RWPE2 (cell line): ENCODE measurements at regions not wholly inside any gene's neighbourhood (a gene's known extent, or its start where the extent isn't known, plus 50 kb on each side); places are given as distances from the start of the nearest gene placed in this dataset.

ENCODE experiments used
- ATAC-seq: fragments of 200-7000 bp; cut with Tn5 transposase; 3 replicates; pipeline ENCODE4 v1.9.1; 2021; ENCODE audit warnings: low read depth
- DNase-seq: peaks from one replicate; pipeline ENCODE4 v3.0.0-alpha.2; 2020; ENCODE audit warnings: low spot score
- H3K27ac ChIP-seq: fragments of 450-650 bp; 2 replicates; pipeline ENCODE4 v1.5.1; 2017; ENCODE audit warnings: mild to moderate bottlenecking; ENCODE audit not compliant: poor library complexity, severe bottlenecking
- H3K27me3 ChIP-seq: fragments of 250-450 bp; sonication (Bioruptor Pico); 2 replicates; pipeline ENCODE4 v1.5.1; 2021; ENCODE audit warnings: mild to moderate bottlenecking, moderate library complexity; ENCODE audit not compliant: insufficient read depth, poor library complexity, severe bottlenecking
- H3K36me3 ChIP-seq: fragments of 250-450 bp; sonication (Bioruptor Pico); 2 replicates; pipeline ENCODE4 v1.5.1; 2020; ENCODE audit warnings: low read depth, mild to moderate bottlenecking, moderate library complexity
- H3K4me1 ChIP-seq: fragments of 250-450 bp; sonication (Bioruptor Pico); 2 replicates; pipeline ENCODE4 v1.5.1; 2021; ENCODE audit warnings: mild to moderate bottlenecking, moderate library complexity; ENCODE audit not compliant: insufficient read depth, poor library complexity, severe bottlenecking
- H3K4me3 ChIP-seq: fragments of 250-450 bp; sonication (Bioruptor Pico); 2 replicates; pipeline ENCODE4 v1.5.1; 2021; ENCODE audit warnings: mild to moderate bottlenecking, moderate library complexity; ENCODE audit not compliant: severe bottlenecking
- H3K9me3 ChIP-seq: fragments of 250-450 bp; sonication (Bioruptor Pico); 2 replicates; pipeline ENCODE4 v1.5.1; 2021; ENCODE audit warnings: mild to moderate bottlenecking, moderate library complexity; ENCODE audit not compliant: severe bottlenecking
- CTCF ChIP-seq: fragments of 450-650 bp; IDR thresholded peaks from one replicate; pipeline ENCODE4 v1.5.1; 2017; ENCODE audit warnings: mild to moderate bottlenecking, moderate library complexity; ENCODE audit not compliant: poor library complexity, severe bottlenecking

DNA sequence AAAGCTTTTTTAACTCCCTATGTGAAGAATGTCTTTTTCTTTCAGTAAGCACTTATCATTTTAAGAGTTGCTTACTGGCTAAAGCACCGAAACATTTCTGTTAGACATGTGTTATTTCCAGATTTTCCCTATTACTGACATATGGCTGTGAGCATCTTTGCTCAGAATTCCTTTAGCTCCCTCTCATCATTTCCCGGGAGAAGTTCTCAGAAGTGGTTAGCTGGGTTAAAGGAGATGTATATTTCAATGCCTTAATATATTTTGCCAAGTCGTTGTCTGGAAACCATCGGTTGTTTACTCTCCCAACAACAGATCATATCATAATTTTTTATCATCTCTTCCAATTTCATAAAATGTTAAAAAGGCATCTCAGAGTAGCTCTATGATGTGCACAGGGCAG, 396.5 kb downstream of the OCA2 start:
- no peak for ATAC-seq
- H3K27me3 ChIP-seq: peaks cover 3% of the 10 kb centered on the region
- H3K9me3 ChIP-seq: no peaks in the 10 kb centered on the region

GRCh38 chr15:27701956-27702355, 397.2 kb downstream of the OCA2 start:
- ATAC-seq: no peak; the same call in 2 of the 3 replicates
- DNase-seq: no peak
- H3K27ac ChIP-seq: no peak overlapping the region
- no peaks in the 10 kb centered on the region for H3K4me1 ChIP-seq
- H3K36me3 ChIP-seq: no peaks in the 10 kb centered on the region
- H3K4me3 ChIP-seq: no peak overlapping the region
- H3K9me3 ChIP-seq: no peaks in the 10 kb centered on the region
- peaks cover 3% of the 10 kb centered on the region for H3K27me3 ChIP-seq
- no peak for TF ChIP-seq CTCF

More for the DNA sequence above, 396.5 kb downstream of the OCA2 start:
- Histone ChIP-seq H3K4me1 (no peaks in the 10 kb centered on the region), H3K4me3 (no peak overlapping the region), H3K36me3 (no peaks in the 10 kb centered on the region), H3K27ac (no peak overlapping the region)
- DNase-seq: no peak
- no peak for TF ChIP-seq CTCF

DNA sequence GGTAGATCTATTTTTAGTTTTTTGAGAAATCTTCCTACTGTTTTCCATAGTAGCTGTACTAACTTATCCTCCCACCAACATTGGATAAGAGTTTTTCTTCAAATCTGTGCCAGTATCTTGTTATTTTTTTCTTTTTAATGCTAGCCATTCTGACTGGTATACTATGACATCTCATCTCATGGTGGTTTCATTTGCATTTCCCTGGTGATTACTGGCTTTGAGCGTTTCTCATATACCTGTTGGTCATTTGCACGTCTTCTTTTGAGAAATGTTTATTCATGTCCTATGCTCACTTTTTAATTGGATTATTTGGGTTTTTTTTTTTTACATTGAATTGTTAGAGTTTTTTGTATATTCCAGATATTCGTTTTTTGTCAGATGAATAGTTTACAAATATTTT, 398.1 kb downstream of the OCA2 start:
- no peak for TF ChIP-seq CTCF
- H3K36me3 ChIP-seq: no peaks in the 10 kb centered on the region
- no peak for DNase-seq
- H3K9me3 ChIP-seq: no peaks in the 10 kb centered on the region
- no peak overlapping the region for H3K27ac ChIP-seq
- H3K4me1 ChIP-seq: no peaks in the 10 kb centered on the region
- no peak for ATAC-seq
- H3K27me3 ChIP-seq: peaks cover 3% of the 10 kb centered on the region
- no peak overlapping the region for H3K4me3 ChIP-seq

DNA sequence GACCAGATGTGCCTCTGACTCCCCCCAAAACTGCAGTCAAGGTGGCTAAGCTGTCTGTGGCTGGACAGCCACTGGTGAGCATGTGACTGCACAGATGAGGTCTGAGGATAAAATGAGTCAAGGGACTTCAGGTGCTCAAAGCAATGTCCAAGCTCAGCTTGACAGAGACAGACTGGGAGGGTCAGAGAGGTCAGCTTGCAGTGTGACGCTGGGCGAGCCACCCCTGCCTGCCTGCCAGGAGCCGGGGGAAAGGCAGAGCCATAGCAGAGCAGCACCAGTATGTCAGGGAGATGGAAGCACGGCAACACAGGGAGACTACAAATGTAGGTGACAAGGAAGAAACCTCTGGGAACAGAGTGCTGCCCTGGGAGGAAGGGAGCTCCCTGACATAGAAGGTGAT, 399.4 kb downstream of the OCA2 start:
- H3K4me3 ChIP-seq: no peak overlapping the region
- no peak for ATAC-seq
- H3K27me3 ChIP-seq: peaks cover 3% of the 10 kb centered on the region
- H3K9me3 ChIP-seq: no peaks in the 10 kb centered on the region
- DNase-seq: no peak
- no peak for TF ChIP-seq CTCF
- H3K27ac ChIP-seq: no peak overlapping the region
- peaks cover 4% of the 10 kb centered on the region for H3K4me1 ChIP-seq
- no peaks in the 10 kb centered on the region for H3K36me3 ChIP-seq

DNA sequence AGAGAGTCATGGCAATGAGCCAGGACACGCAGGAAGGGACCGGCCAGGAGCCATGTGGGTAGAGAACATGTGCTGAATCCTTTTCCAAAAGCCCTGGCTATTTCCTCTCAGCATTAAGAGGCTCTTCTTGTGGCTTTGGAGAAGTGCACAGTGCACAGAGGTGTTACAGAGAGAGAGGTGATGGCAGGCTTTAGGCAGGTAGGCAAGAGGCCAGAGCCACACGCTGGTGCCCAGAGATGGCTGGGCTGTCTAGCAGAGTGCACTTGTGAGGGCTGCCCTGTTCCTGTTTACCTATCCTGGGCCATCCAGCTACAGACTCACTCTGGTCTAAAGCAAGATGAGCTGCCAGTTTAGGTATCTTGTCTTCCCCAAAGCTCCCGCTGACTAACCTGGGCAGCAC, 402.6 kb downstream of the OCA2 start:
- Histone ChIP-seq H3K36me3 (no peaks in the 10 kb centered on the region), H3K4me3 (no peak overlapping the region), H3K9me3 (no peaks in the 10 kb centered on the region), H3K27ac (no peak overlapping the region), H3K4me1 (peaks cover 7% of the 10 kb centered on the region), H3K27me3 (peaks cover 3% of the 10 kb centered on the region)
- ATAC-seq (no peak), DNase-seq (no peak)
- TF ChIP-seq CTCF: no peak
